ENCODE measurements at regions not wholly inside any gene's neighbourhood (a gene's known extent, or its start where the extent isn't known, plus 50 kb on each side); places are given as distances from the start of the nearest gene placed in this dataset.
"Not testable (repeated sequence)": the region's sequence is repeated elsewhere in the genome, so short reads cannot be mapped to it uniquely, and the experiment has no call there.

DNA sequence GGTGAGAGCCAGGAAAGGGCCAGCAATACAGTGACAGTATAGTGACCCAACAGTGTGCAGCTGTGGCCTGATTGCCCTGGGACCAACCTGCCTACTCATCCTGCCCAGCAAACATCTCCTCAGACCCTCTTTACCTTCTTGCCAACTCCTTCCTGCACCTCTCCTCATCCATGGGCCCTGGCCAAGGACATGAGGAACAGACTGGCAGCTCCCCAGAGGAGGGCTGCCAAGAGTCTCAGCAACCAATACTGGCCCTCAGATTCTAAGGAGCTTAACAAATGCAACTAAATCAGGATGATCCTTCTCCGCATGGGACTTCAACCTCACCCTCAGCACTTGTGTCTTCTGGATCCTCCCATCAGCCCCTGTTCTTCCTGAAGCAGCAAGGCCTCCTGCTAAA is 77.0 kb downstream of the RPL27A start:
- Histone ChIP-seq H3K9ac (ENCODE audit: low read length) (no peak overlapping the region), H3K4me3 (ENCODE audit: low read length) (no peak overlapping the region), H3K27me3 (ENCODE audit: control insufficient read depth, insufficient read depth, low read length) (no peaks in the 10 kb centered on the region), H3K4me1 (ENCODE audit: control insufficient read depth, insufficient read depth, low read length) (peaks cover 40% of the 10 kb centered on the region), H3K36me3 (ENCODE audit: control insufficient read depth, insufficient read depth, low read length) (no peaks in the 10 kb centered on the region), H3K9me3 (ENCODE audit: control insufficient read depth, low read length) (no peaks in the 10 kb centered on the region)

DNA sequence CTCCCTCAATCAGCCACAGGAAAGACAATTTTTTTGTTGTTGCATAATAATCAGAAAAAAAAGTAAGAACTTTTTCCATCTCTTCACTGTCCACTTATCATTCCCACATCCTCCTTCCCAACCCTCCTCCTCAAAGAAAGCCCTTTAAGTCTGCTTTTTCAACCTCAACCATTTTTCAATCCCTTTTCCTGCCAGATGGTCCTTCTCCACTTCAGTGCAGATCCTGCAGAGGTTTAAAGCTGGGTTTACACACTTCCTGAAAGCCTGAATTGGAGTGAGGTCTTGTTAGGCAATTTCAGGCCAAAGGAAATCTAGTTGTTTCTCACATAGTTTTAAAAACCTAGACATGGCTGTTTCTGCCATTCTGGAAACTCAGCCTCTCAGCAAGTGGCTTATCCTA is 78.3 kb downstream of the RPL27A start:
- Histone ChIP-seq H3K9me3 (ENCODE audit: control insufficient read depth, low read length) (no peaks in the 10 kb centered on the region), H3K36me3 (ENCODE audit: control insufficient read depth, insufficient read depth, low read length) (no peaks in the 10 kb centered on the region), H3K9ac (ENCODE audit: low read length) (no peak overlapping the region), H3K4me3 (ENCODE audit: low read length) (no peak overlapping the region), H3K4me1 (ENCODE audit: control insufficient read depth, insufficient read depth, low read length) (peaks cover 52% of the 10 kb centered on the region), H3K27me3 (ENCODE audit: control insufficient read depth, insufficient read depth, low read length) (no peaks in the 10 kb centered on the region)

DNA sequence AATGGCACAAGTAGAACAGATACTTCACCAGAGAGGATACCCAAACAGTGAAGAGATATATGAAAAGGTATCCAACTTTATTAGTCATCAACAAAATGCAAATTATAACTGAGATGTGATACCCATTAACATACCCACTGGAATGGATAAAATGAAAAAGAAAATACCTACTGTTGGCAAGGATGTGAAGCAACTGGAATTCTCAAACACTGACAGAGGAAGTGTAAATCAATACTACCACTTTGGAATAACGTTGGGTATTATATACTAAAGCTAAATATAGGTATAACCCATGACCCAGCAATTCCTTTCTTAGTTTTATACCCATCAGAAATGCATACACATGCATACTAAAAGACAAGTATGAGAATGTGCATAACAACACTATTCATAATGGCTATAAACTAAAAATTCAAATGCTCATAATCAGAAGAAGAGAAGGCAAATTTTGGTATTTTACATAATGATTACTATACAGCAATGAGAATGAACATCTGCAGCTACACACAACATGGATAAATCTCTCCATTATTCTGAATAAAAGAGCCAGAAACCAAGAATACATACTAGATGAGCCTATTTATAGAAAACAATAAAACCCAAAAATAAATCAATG is 80.6 kb downstream of the RPL27A start:
- peaks cover 63% of the 10 kb centered on the region for H3K4me1 ChIP-seq (ENCODE audit: control insufficient read depth, insufficient read depth, low read length)
- no peak overlapping the region for H3K9ac ChIP-seq (ENCODE audit: low read length)
- no peaks in the 10 kb centered on the region for H3K27me3 ChIP-seq (ENCODE audit: control insufficient read depth, insufficient read depth, low read length)
- H3K9me3 ChIP-seq (ENCODE audit: control insufficient read depth, low read length), result no peaks in the 10 kb centered on the region
- H3K4me3 ChIP-seq (ENCODE audit: low read length), result no peak overlapping the region
- H3K36me3 ChIP-seq (ENCODE audit: control insufficient read depth, insufficient read depth, low read length), result no peaks in the 10 kb centered on the region

DNA sequence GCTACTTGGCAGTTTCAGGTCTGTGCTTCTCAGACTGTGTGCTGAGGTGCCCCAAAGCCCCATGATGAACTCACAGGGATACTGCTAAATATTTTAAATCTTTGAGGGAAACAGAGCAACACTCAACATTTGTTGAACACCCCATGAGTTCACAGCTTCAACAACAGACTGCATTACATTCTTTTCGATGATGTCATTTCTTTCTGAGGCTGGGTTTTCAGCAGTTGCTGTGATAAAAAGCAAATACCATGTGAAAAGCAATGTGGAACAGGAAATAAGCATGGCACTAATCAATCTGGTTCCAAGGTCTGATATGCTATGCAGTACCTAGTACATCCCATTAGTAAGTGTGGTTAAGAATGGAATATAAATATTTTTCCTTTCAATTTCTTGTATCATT is 82.7 kb downstream of the RPL27A start:
- H3K9me3 ChIP-seq (ENCODE audit: control insufficient read depth, low read length), result no peaks in the 10 kb centered on the region
- peak overlapping the region; percentile 17 for H3K9ac ChIP-seq (ENCODE audit: low read length)
- H3K36me3 ChIP-seq (ENCODE audit: control insufficient read depth, insufficient read depth, low read length), result no peaks in the 10 kb centered on the region
- no peaks in the 10 kb centered on the region for H3K27me3 ChIP-seq (ENCODE audit: control insufficient read depth, insufficient read depth, low read length)
- no peak overlapping the region for H3K4me3 ChIP-seq (ENCODE audit: low read length)
- peaks cover 73% of the 10 kb centered on the region for H3K4me1 ChIP-seq (ENCODE audit: control insufficient read depth, insufficient read depth, low read length)

DNA sequence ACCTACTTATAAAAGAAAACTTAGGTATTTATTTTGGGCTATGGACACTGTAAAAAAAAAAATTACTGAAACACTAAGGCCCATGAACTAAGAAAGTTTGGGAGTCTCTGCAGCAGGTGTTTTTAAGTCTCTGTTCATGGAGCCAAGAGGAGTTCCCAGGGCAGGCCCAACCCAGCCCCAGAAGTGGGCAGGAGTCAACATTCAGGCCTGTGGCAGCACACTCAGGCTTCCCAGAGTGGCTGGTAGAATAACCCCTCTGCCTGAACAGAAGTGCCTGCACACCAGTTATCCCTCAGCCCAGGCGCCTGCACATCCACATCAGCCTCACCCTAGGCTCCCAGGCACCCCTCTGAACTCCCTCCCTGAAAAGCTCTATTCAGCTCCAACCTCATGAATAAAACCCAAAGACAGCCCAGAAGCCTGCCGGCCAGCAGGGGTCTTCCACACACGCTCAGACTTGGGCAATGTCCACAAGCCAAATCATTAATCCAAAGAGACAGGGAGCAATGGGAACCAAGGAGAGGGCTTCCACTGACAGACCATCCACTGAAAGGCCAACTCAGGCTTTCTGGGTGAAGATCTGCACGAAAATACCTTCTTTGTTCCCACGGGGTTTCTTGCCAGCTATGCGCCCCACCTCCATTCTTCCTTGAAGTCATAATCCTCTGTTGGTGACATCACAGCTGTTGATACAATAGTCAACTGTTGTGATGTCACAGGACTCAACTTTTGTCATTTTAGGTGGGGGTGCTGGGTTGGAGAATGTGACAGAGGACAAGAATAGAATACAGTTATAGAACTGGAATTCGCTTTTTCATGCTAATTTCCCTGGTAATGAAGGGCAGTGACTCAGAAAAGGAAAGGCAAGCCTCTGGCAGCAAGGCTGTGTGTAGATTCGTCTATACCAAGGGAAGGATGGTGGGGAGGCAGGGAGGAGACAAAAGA is 83.7 kb downstream of the RPL27A start:
- peaks cover 72% of the 10 kb centered on the region for H3K4me1 ChIP-seq (ENCODE audit: control insufficient read depth, insufficient read depth, low read length)
- no peaks in the 10 kb centered on the region for H3K36me3 ChIP-seq (ENCODE audit: control insufficient read depth, insufficient read depth, low read length)
- no peaks in the 10 kb centered on the region for H3K27me3 ChIP-seq (ENCODE audit: control insufficient read depth, insufficient read depth, low read length)
- H3K9me3 ChIP-seq (ENCODE audit: control insufficient read depth, low read length), result no peaks in the 10 kb centered on the region
- peak overlapping the region; percentile 17 for H3K9ac ChIP-seq (ENCODE audit: low read length)
- no peak overlapping the region for H3K4me3 ChIP-seq (ENCODE audit: low read length)

GRCh38 chr11:8766988-8767374 is 84.4 kb downstream of the RPL27A start:
- H3K4me1 ChIP-seq (ENCODE audit: control insufficient read depth, insufficient read depth, low read length), result peaks cover 71% of the 10 kb centered on the region
- no peak overlapping the region for H3K9ac ChIP-seq (ENCODE audit: low read length)
- no peaks in the 10 kb centered on the region for H3K27me3 ChIP-seq (ENCODE audit: control insufficient read depth, insufficient read depth, low read length)
- H3K9me3 ChIP-seq (ENCODE audit: control insufficient read depth, low read length), result no peaks in the 10 kb centered on the region
- H3K4me3 ChIP-seq (ENCODE audit: low read length), result no peak overlapping the region
- H3K36me3 ChIP-seq (ENCODE audit: control insufficient read depth, insufficient read depth, low read length), result no peaks in the 10 kb centered on the region

GRCh38 chr11:8767466-8768142 is 85.0 kb downstream of the RPL27A start:
- no peaks in the 10 kb centered on the region for H3K9me3 ChIP-seq (ENCODE audit: control insufficient read depth, low read length)
- no peak overlapping the region for H3K4me3 ChIP-seq (ENCODE audit: low read length)
- H3K27me3 ChIP-seq (ENCODE audit: control insufficient read depth, insufficient read depth, low read length), result no peaks in the 10 kb centered on the region
- H3K4me1 ChIP-seq (ENCODE audit: control insufficient read depth, insufficient read depth, low read length), result peaks cover 71% of the 10 kb centered on the region
- H3K36me3 ChIP-seq (ENCODE audit: control insufficient read depth, insufficient read depth, low read length), result no peaks in the 10 kb centered on the region
- H3K9ac ChIP-seq (ENCODE audit: low read length), result no peak overlapping the region

DNA sequence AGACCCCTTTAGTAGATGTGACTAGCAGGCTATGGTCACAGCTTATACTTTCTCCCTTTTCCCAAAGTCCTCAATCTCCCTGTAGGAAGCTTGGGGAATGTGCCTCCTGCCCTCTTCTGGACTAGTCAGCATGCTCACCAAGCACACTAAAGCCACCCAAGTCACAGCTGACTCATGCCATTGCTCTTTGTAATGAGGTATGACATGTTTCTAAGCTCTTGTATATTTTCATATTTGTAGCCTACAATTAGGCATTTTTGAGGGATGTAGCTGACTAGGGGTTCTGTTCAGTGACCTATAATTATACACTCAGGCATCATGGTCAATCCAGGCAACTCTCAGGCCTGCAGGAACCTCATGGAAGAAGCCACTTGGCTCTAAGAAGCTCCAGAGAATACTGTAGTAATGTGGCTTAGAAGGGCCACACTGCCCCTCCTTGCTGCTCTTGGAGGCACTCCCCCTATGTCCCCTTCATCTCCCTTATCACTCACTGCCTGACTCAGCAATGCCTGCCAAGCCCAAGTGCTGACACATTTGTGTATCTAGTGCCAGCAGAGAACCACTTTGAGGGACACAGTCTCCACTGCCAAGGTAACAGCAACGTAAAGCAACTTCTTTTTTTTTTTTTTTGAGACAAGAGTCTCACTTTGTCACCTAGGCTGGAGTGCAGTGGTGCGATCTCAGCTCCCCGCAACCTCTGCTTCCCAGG is 86.2 kb downstream of the RPL27A start:
- no peaks in the 10 kb centered on the region for H3K36me3 ChIP-seq (ENCODE audit: control insufficient read depth, insufficient read depth, low read length)
- H3K27me3 ChIP-seq (ENCODE audit: control insufficient read depth, insufficient read depth, low read length), result no peaks in the 10 kb centered on the region
- H3K9ac ChIP-seq (ENCODE audit: low read length), result no peak overlapping the region
- H3K4me3 ChIP-seq (ENCODE audit: low read length), result no peak overlapping the region
- H3K4me1 ChIP-seq (ENCODE audit: control insufficient read depth, insufficient read depth, low read length), result peaks cover 83% of the 10 kb centered on the region
- no peaks in the 10 kb centered on the region for H3K9me3 ChIP-seq (ENCODE audit: control insufficient read depth, low read length)

GRCh38 chr11:8772571-8773519 is 90.3 kb downstream of the RPL27A start:
- no peaks in the 10 kb centered on the region for H3K36me3 ChIP-seq (ENCODE audit: control insufficient read depth, insufficient read depth, low read length)
- H3K27me3 ChIP-seq (ENCODE audit: control insufficient read depth, insufficient read depth, low read length), result no peaks in the 10 kb centered on the region
- no peaks in the 10 kb centered on the region for H3K9me3 ChIP-seq (ENCODE audit: control insufficient read depth, low read length)
- H3K4me1 ChIP-seq (ENCODE audit: control insufficient read depth, insufficient read depth, low read length), result peaks cover 85% of the 10 kb centered on the region
- no peak overlapping the region for H3K4me3 ChIP-seq (ENCODE audit: low read length)
- H3K9ac ChIP-seq (ENCODE audit: low read length), result peak overlapping the region; percentile 27

DNA sequence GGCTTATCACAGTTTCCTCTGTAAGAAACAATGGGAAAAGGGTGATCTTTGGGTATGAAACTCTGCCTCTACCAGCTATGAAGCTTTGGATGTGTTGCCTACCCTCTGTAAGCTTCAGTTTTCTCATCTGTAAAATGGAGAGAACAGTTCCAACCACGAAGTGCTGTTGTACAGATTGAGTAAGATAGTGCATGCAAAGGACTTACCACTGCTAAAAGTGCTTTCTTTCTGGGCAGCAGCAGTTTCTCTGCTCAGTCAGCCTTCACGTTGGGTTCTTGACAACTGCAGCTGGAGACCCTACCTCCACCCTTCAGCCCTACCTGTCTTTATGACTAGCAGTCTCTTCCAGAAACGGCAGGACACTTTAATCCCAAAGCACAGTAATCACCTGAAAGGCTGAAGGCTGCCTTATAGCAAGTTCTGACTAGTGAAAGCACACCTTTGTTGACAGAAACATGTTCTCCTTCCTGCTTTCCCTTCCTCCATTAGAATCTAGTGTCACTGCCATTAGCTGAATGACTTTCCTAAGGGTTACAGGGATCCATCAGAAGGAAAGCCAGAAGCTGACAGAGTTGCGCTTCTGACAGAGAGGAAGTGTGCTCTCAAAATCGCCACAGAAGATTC is 91.4 kb downstream of the RPL27A start:
- Histone ChIP-seq H3K4me3 (ENCODE audit: low read length) (peak overlapping the region; percentile 34), H3K36me3 (ENCODE audit: control insufficient read depth, insufficient read depth, low read length) (no peaks in the 10 kb centered on the region), H3K4me1 (ENCODE audit: control insufficient read depth, insufficient read depth, low read length) (peaks cover 85% of the 10 kb centered on the region), H3K27me3 (ENCODE audit: control insufficient read depth, insufficient read depth, low read length) (no peaks in the 10 kb centered on the region), H3K9me3 (ENCODE audit: control insufficient read depth, low read length) (no peaks in the 10 kb centered on the region), H3K9ac (ENCODE audit: low read length) (peak overlapping the region; percentile 27)

- peaks cover 85% of the 10 kb centered on the region for H3K4me1 ChIP-seq (ENCODE audit: control insufficient read depth, insufficient read depth, low read length)
- H3K9ac ChIP-seq (ENCODE audit: low read length); H3K27me3 ChIP-seq (ENCODE audit: control insufficient read depth, insufficient read depth, low read length): not testable (repeated sequence)
Observed at GRCh38 chr11:8774916-8775315, 92.3 kb downstream of the RPL27A start.

More at GRCh38 chr11:8774916-8775315, 92.3 kb downstream of the RPL27A start:
- H3K4me3 ChIP-seq (ENCODE audit: low read length); H3K36me3 ChIP-seq (ENCODE audit: control insufficient read depth, insufficient read depth, low read length); H3K9me3 ChIP-seq (ENCODE audit: control insufficient read depth, low read length): not testable (repeated sequence)
